ENCODE measurements at regions not wholly inside any gene's neighbourhood (a gene's known extent, or its start where the extent isn't known, plus 50 kb on each side); places are given as distances from the start of the nearest gene placed in this dataset.

- DNase-seq = no peak
Observed at GRCh38 chr13:103542648-103543047, 476.4 kb upstream of the SLC10A2 start.

- DNase-seq = no peak
Observed at GRCh38 chr13:103540382-103540765, 474.2 kb upstream of the SLC10A2 start.

DNA sequence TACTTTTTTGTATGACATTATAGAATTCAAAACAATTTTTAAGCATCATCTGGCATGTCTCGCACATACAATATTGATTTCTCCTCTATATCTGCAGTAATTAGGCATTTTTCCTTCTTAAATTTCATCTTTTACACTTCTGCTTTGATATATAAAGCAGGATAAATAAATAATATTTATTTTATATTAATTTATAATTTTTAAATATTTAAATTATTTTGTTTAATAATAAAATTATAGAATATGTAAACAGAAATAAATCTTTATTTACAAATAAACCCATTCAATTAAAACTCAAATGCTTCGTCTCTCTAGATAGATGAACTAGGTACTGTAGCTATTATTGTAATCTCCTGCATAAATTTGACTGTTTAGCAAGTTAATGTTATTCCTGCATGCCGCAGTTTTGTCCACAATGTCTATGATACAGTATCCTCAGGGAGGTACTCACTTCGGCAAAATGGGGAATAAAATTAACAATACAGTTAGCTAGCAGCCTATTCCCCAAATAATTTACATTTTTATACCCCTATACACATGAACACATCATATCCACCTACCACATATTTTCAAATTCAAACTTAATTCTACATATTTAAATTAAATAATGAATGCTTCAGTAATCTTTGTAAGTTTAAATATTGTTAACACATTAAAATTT, 473.6 kb upstream of the SLC10A2 start:
- DNase-seq = no peak

GRCh38 chr13:103539265-103539664, 473.0 kb upstream of the SLC10A2 start:
- DNase-seq = no peak

GRCh38 chr13:103537616-103538015, 471.4 kb upstream of the SLC10A2 start:
- no peak for DNase-seq

GRCh38 chr13:103531278-103531677, 465.1 kb upstream of the SLC10A2 start:
- no peak for DNase-seq

GRCh38 chr13:103528437-103528836, 462.2 kb upstream of the SLC10A2 start:
- DNase-seq = no peak

GRCh38 chr13:103525530-103525929, 459.3 kb upstream of the SLC10A2 start:
- DNase-seq = no peak

DNA sequence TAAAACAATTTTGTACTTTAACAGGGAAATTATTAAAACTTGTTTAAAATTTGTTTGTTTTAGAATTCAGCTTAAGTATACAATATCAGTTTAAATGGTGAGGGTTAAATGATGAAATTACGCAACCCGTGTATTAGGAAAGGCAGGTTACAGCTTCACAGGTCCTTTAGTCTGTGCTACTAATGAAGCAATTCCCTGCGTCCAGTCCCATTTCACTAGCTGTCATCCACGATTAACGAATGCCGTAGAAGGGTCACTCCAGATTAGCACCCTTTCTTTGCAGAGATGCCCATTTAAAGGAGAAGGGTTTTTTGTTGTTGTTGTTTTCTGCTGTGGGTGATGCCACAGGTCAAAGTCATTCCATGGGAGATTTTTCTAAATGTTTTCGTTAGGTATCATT, 457.6 kb upstream of the SLC10A2 start:
- DNase-seq = no peak

DNA sequence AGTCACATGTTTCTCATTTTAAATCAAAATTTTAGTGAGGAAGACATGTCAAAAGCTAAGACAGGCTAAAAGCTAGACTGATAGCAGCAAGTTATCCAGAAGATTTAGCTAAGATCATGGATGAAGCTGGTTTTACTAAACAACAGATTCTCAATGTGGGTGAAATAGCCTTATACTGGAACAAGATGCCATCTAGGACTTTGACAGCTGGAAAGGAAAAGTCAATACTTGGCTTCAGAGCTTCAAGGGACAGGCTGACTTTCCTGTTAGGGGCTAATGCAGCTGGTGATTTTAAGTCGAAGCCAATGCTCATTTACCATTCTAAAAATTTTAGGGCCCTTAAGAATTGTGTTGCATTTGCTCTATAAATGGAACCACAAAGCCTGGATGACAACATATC, 455.3 kb upstream of the SLC10A2 start:
- no peak for DNase-seq

DNA sequence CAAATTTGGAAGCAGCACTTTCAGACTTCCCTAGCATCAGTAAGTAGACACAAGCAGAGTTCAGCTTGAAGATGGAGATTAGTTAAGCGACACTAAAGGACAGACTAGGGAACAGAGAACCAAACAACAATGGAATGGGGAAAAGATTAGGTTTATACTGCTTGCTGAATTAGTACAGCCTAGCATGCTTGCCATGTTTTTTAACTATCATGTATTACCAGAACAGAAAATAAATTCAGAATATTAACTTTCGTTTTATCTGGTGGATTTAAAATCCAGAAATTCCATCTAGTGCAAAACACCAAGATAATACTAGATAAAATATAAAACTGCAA, 451.5 kb upstream of the SLC10A2 start:
- DNase-seq = no peak

- DNase-seq = no peak
Observed at GRCh38 chr13:103517066-103517767, 451.0 kb upstream of the SLC10A2 start.

GRCh38 chr13:103516015-103516795, 450.0 kb upstream of the SLC10A2 start:
- DNase-seq = no peak

- no peak for DNase-seq
Observed at GRCh38 chr13:103515410-103515809, 449.2 kb upstream of the SLC10A2 start.

- no peak for DNase-seq
Observed at GRCh38 chr13:103514619-103515018, 448.4 kb upstream of the SLC10A2 start.

DNA sequence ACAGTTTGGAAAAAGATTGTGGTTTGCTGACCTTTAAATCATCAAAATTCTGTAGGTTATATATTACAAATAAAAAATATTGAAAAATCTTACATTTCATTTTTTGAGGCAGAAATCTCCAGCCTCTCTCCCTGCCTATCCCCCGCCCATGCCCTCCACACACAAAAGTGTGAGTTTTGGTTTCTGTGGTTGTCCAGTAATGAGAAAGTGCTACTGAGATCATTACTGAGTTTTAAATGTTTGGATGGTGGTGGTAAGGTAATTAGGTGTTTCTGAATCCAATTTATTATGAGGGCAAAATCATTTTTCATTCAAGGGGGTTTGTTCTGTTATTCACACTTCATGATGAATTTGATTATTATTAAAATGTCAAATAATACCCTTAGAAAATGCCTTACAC, 448.0 kb upstream of the SLC10A2 start:
- no peak for DNase-seq

- DNase-seq = no peak
Observed at GRCh38 chr13:103510007-103510535, 443.9 kb upstream of the SLC10A2 start.

DNA sequence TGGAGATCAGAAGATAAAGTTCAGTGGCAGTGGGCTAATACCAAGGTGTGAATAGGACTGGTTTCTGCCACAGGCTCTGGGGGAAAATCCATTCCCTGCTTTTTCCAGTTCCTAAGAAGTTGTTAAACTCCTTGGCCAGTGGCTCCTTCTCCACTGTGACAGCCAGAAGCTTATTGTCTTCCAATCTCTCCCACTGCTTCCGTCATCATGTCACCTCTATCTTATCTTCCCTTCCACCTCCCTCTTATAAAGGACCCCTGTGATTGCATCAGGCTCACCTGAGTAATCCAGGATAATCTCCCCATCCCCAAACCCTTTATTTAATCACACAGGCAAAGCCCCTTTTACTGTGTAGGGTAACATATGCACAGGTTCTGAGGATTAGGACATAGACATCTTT, 431.2 kb upstream of the SLC10A2 start:
- no peak for DNase-seq

DNA sequence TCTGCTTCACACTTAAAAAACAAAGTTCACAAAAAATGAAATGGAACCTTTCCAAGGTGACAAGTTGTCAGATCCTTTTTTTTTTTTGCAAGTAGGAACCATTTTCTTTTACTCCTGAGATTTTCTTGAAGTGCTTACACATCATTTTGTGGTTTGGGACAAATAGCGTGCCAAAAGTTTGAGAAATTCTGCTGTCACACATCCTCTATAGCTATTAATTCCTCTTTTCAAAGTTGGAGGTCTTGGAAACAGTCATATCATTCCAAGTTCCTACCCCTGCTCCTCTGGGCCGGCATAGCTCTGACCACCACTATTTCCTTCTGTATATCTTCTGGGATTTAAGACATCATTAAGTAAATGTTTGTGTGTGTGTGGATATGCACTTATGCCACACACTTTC, 421.6 kb upstream of the SLC10A2 start:
- peak in 1 of 2 donors; percentile 1 for DNase-seq

DNA sequence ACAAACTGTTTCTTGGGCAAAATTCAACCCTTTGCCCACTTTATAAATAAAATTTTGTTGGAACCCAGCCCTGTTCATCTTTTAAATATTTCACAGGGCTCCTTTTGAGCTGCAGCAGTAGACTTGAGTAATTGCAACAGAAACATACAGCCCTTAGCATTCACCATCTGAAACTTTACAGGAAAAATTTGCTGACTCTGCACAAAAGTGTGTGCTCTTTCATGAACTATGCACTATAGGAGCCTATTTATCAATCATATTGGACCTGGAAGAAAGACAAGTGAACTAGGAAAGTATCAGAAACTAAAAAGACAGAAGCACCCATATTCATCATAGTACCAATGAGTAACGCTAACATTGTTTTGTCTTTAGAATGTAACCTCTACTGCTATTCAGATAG, 406.9 kb upstream of the SLC10A2 start:
- DNase-seq = no peak

- no peak for DNase-seq
Observed at GRCh38 chr13:103471896-103472295, 405.7 kb upstream of the SLC10A2 start.

GRCh38 chr13:103469771-103470170, 403.6 kb upstream of the SLC10A2 start:
- no peak for DNase-seq

- DNase-seq = no peak
Observed at GRCh38 chr13:103466761-103467160, 400.5 kb upstream of the SLC10A2 start.

All from right lung (tissue), 2 donors.